Ovary (tissue), 3 donors: ENCODE measurements at regions not wholly inside any gene's neighbourhood (a gene's known extent, or its start where the extent isn't known, plus 50 kb on each side); places are given as distances from the start of the nearest gene placed in this dataset.

Experiments
- CTCF ChIP-seq, 3 donors: fragments of 450-650 bp in 2 of 3; fragments of 200-600 bp in 1 of 3; IDR thresholded peaks; one replicate each; pipeline versions ENCODE4 v1.5.1 to v1.8.0; 2016 to 2022; ENCODE audit warnings: antibody characterized with exemption in 3 of 3, mild to moderate bottlenecking in 1 of 3
- EP300 ChIP-seq: sonication (generic); formaldehyde crosslinking; IDR thresholded peaks from one replicate; pipeline ENCODE4 v1.6.1; 2017; ENCODE audit warnings: antibody characterized with exemption
- donor health status: DM: no; HTN: no; CAD: no.

GRCh38 chr13:22412452-22412851, 741.6 kb downstream of the FGF9 start:
- TF ChIP-seq EP300 = no peak
- TF ChIP-seq CTCF (IDR thresholded peaks at IDR 0.05) = no peak
